GM12878 (cell line): ENCODE measurements at regions not wholly inside any gene's neighbourhood (a gene's known extent, or its start where the extent isn't known, plus 50 kb on each side); places are given as distances from the start of the nearest gene placed in this dataset.

ENCODE experiments used
- ATAC-seq: fragments of 200-7000 bp; cut with Tn5 transposase; 3 replicates; pipeline ENCODE4 v1.9.1; 2020; ENCODE audit warnings: mild to moderate bottlenecking, moderate library complexity
- BruUV-seq: library from RNA; stranded (reverse); fragments of 400-500 nt; replicated peaks from 2 replicates; lab custom pipeline; 2021; lab: Mats Ljungman, UMichigan
- CTCF ChIA-PET: fragments of 300-600 bp; sonication (Branson Sonifier 250); formaldehyde crosslinking; extraction: SDS; loops from one replicate; lab custom pipeline; 2021; ENCODE audit warnings: inconsistent platforms; lab: Yijun Ruan, JAX
- POLR2A ChIA-PET: fragments of 350-600 bp; formaldehyde crosslinking; extraction: SDS; loops from one replicate; lab custom pipeline; 2021; ENCODE audit warnings: inconsistent platforms; lab: Charles Lee
- RAD21 ChIA-PET: fragments of 300-600 bp; sonication (Branson Sonifier 250); formaldehyde crosslinking; loops from one replicate; lab custom pipeline; 2023; ENCODE audit warnings: antibody characterized with exemption; ENCODE audit not compliant: unreplicated experiment; lab: Charles Lee
- SMC1A ChIA-PET: fragments of 300-600 bp; sonication (Branson Sonifier 250); formaldehyde crosslinking; loops from one replicate; lab custom pipeline; 2023; ENCODE audit not compliant: unreplicated experiment, uncharacterized antibody; lab: Charles Lee
- DNase-seq: peaks from one replicate; pipeline ENCODE4 v3.0.0-alpha.2; 2011; ENCODE audit warnings: low read depth, low spot score
- FAIRE-seq: peaks from 3 replicates; lab custom pipeline; 2011; peaks lifted over from hg19 to GRCh38; lab: Jason Lieb, UNC
- H2AFZ ChIP-seq: 2 replicates; pipeline ENCODE4 v1.6.0; 2011; ENCODE audit warnings: low read depth, low read length, control low read depth; ENCODE audit not compliant: control insufficient read depth
- H3K27ac ChIP-seq: 2 replicates; pipeline ENCODE4 v1.5.1; 2011; ENCODE audit warnings: control low read depth; ENCODE audit not compliant: control insufficient read depth, insufficient read depth
- H3K27me3 ChIP-seq, 2 experiments: replicated peaks in 1 of 2; 2 replicates each; pipeline versions ENCODE4 v1.6.0 to v1.6.1; 2011; ENCODE audit warnings: low read length in 1 of 2; ENCODE audit not compliant: control insufficient read depth in 2 of 2, insufficient read depth in 2 of 2
- H3K36me3 ChIP-seq, 2 experiments: 2 replicates each; pipeline ENCODE4 v1.5.1; 2011; ENCODE audit warnings: low read length in 1 of 2; ENCODE audit not compliant: control insufficient read depth in 2 of 2, insufficient read depth in 2 of 2
- H3K4me1 ChIP-seq: 2 replicates; pipeline ENCODE4 v1.6.1; 2011; ENCODE audit warnings: mild to moderate bottlenecking, low read length, moderate library complexity, mixed read lengths; ENCODE audit not compliant: control insufficient read depth, insufficient read depth
- H3K4me2 ChIP-seq: 2 replicates; pipeline ENCODE4 v1.6.0; 2011; ENCODE audit warnings: control low read depth; ENCODE audit not compliant: control insufficient read depth, insufficient read depth
- H3K4me3 ChIP-seq: fragments of 200-600 bp; sonication (generic); 2 replicates; pipeline ENCODE4 v1.5.1; 2016
- H3K79me2 ChIP-seq: 2 replicates; pipeline ENCODE4 v1.6.0; 2011; ENCODE audit warnings: low read length; ENCODE audit not compliant: control insufficient read depth, insufficient read depth
- H3K9ac ChIP-seq: 2 replicates; pipeline ENCODE4 v1.8.0; 2011; ENCODE audit warnings: low read length, control low read depth, mixed read lengths; ENCODE audit not compliant: control insufficient read depth, insufficient read depth
- H3K9me3 ChIP-seq: replicated peaks from 3 replicates; pipeline ENCODE4 v1.5.1; 2011; ENCODE audit warnings: mild to moderate bottlenecking, low read length; ENCODE audit not compliant: control insufficient read depth, insufficient read depth
- H4K20me1 ChIP-seq: 2 replicates; pipeline ENCODE4 v1.6.0; 2011; ENCODE audit not compliant: control insufficient read depth, insufficient read depth
- CEBPB ChIP-seq, 2 experiments: fragments of 150-350 bp in 1 of 2; IDR thresholded peaks; 2 replicates each; pipeline ENCODE4 v1.6.1; 2012 to 2014; ENCODE audit warnings: low read depth in 2 of 2, low read length in 2 of 2, borderline replicate concordance in 1 of 2, inconsistent platforms in 1 of 2
- CHD2 ChIP-seq: IDR thresholded peaks from 2 replicates; pipeline ENCODE4 v1.6.1; 2011; ENCODE audit warnings: low read depth, low read length, improper control_type of control experiment, borderline replicate concordance
- EZH2 ChIP-seq: IDR thresholded peaks from 2 replicates; pipeline ENCODE4 v1.6.1; 2012; ENCODE audit warnings: low read depth, mild to moderate bottlenecking, control low read depth, inconsistent platforms, low read length, borderline replicate concordance; ENCODE audit not compliant: control insufficient read depth
- HDAC2 ChIP-seq: fragments of 200-600 bp; sonication (generic); IDR thresholded peaks from 2 replicates; pipeline ENCODE4 v1.6.1; 2017
- HDGF ChIP-seq: fragments of 450-650 bp; IDR thresholded peaks from 2 replicates; pipeline ENCODE4 v1.6.1; 2016; ENCODE audit warnings: antibody characterized with exemption
- RAD21 ChIP-seq: IDR thresholded peaks from 2 replicates; pipeline ENCODE4 v1.6.1; 2011; ENCODE audit warnings: mild to moderate bottlenecking, low read depth, low read length, moderate library complexity; ENCODE audit not compliant: insufficient read depth
- RB1 ChIP-seq: fragments of 450-650 bp; formaldehyde crosslinking; IDR thresholded peaks from 2 replicates; pipeline ENCODE4 v1.6.1; 2017; ENCODE audit warnings: mild to moderate bottlenecking, borderline replicate concordance
- WGBS: methylation state at CpG from one replicate; pipeline ENCODE4 v1.1.6; 2016; ENCODE audit warnings: low lambda C conversion rate; ENCODE audit not compliant: insufficient replicate concordance, insufficient coverage; ENCODE audit errors: missing lambda C conversion rate; 5-methylcytosine and 5-hydroxymethylcytosine counted together
- in situ Hi-C: fragments of 300-500 bp; cut with MboI; formaldehyde crosslinking; loops from 9 replicates; pipeline ENCODE4 v1.14.3; 2018; ENCODE audit warnings: mixed read lengths
- intact Hi-C: fragments of 100-400 bp; cut with micrococcal nuclease; formaldehyde crosslinking; loops from one replicate; pipeline ENCODE4 v1.14.2; 2022; ENCODE audit not compliant: unreplicated experiment
- TF ChIP-seq, protein P1 (sequence below): fragments of 450-650 bp; IDR thresholded peaks from 2 replicates; pipeline ENCODE4 v1.6.1; 2017; ENCODE audit warnings: mild to moderate bottlenecking, moderate library complexity
- TF ChIP-seq, protein P2 (sequence below): IDR thresholded peaks from 2 replicates; pipeline ENCODE4 v1.6.1; 2011; ENCODE audit warnings: mild to moderate bottlenecking, low read depth, low read length, moderate library complexity; ENCODE audit not compliant: insufficient replicate concordance
- TF ChIP-seq, protein P3 (sequence below): IDR thresholded peaks from 2 replicates; pipeline ENCODE4 v1.6.1; 2011; ENCODE audit warnings: low read depth, mild to moderate bottlenecking, low read length, moderate library complexity, borderline replicate concordance; ENCODE audit errors: extremely low read depth
- TF ChIP-seq, protein P4 (sequence below): fragments of 450-650 bp; formaldehyde crosslinking; IDR thresholded peaks from 2 replicates; pipeline ENCODE4 v1.4.0; 2020; ENCODE audit warnings: mild to moderate bottlenecking, moderate library complexity

DNA sequence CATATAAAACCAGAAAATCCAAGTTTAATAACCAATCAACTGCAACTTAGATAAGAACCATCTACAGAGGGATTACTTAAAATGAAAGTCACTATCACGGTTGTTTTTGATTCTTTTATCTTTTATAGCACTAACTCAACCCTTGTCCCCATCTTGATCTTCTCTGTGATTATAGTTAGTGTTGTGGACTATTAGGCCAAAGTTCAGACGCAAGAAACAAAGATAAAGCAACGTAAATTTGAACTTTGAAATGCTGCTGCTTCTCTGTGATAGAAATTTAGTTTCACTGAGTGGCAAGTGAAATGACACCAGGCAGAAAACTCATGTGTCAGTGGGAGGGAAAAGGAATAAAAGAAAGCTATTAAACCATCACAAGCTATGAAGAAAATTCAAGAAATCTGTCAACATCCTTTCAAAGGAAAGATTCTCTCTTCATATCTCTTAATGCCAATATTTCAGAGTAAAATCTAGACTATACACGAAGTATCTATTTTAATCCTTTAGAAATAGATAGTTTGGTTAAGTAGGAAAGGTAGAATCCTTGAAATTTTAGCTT is 71.8 kb upstream of the MALRD1 start (continued):
- TF ChIP-seq CHD2 (no peak), CEBPB (IDR thresholded peaks at IDR 0.05; ENCODE audit: borderline replicate concordance in 1 of 2, low read depth in 2 of 2, low read length in 2 of 2) (no peak), HDGF (no peak), HDAC2 (no peak)
- TF ChIP-seq, protein P1, sequence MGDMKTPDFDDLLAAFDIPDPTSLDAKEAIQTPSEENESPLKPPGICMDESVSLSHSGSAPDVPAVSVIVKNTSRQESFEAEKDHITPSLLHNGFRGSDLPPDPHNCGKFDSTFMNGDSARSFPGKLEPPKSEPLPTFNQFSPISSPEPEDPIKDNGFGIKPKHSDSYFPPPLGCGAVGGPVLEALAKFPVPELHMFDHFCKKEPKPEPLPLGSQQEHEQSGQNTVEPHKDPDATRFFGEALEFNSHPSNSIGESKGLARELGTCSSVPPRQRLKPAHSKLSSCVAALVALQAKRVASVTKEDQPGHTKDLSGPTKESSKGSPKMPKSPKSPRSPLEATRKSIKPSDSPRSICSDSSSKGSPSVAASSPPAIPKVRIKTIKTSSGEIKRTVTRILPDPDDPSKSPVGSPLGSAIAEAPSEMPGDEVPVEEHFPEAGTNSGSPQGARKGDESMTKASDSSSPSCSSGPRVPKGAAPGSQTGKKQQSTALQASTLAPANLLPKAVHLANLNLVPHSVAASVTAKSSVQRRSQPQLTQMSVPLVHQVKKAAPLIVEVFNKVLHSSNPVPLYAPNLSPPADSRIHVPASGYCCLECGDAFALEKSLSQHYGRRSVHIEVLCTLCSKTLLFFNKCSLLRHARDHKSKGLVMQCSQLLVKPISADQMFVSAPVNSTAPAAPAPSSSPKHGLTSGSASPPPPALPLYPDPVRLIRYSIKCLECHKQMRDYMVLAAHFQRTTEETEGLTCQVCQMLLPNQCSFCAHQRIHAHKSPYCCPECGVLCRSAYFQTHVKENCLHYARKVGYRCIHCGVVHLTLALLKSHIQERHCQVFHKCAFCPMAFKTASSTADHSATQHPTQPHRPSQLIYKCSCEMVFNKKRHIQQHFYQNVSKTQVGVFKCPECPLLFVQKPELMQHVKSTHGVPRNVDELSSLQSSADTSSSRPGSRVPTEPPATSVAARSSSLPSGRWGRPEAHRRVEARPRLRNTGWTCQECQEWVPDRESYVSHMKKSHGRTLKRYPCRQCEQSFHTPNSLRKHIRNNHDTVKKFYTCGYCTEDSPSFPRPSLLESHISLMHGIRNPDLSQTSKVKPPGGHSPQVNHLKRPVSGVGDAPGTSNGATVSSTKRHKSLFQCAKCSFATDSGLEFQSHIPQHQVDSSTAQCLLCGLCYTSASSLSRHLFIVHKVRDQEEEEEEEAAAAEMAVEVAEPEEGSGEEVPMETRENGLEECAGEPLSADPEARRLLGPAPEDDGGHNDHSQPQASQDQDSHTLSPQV = no peak
- TF ChIP-seq, all 136 proteins: peak for 0

DNA sequence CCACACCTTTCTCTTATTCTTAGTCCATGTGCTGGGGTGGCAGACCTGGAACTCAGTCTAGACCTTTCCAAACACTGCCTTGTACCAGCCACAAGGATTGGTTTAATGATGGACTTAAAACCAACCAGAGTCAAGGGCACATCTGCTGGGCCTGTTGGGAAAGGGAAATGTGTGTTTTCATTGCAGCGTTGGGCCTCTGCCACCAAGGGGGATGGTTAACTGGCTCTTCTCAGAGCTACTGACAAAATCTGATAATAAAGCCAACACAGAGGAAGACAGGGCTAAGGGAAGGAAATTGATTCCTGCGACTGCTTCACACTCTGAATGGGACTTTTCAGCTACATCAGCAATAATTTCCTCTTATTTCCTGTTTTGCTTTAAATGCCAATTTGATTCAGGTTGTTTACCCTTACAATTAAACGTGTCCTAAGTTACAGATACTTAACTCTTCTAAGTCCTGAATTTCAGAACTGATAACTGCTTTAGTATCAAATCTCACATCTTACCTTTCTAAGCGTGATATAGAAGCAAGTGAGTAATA is 68.4 kb upstream of the MALRD1 start:
- FAIRE-seq (no peak), DNase-seq (no peak), ATAC-seq (no peak)
- H3K9me3 ChIP-seq = no peaks in the 10 kb centered on the region
- in situ Hi-C loops (no loop called here), intact Hi-C loops (no loop called here)
- WGBS = 8% methylated on average over 4 of the region's 4 CpGs
- SMC1A ChIA-PET = no interaction called here
- no peak overlapping the region for H3K27ac ChIP-seq
- no peak overlapping the region for H2AFZ ChIP-seq
- no peaks in the 10 kb centered on the region for H4K20me1 ChIP-seq
- POLR2A ChIA-PET = interaction anchor here (0.5 kb wide), 1 partner anchor 613 kb away, joined by 4 read pairs; no protein-coding TSS in a partner anchor
- H3K9ac ChIP-seq = no peak overlapping the region
- H3K27me3 ChIP-seq = no peaks in the 10 kb centered on the region
- no peak overlapping the region for H3K4me2 ChIP-seq
- no peak overlapping the region for H3K4me3 ChIP-seq
- no peaks in the 10 kb centered on the region for H3K79me2 ChIP-seq
- no peaks in the 10 kb centered on the region for H3K36me3 ChIP-seq
- no TSS peak for BruUV-seq
- RAD21 ChIA-PET = no interaction called here
- no peaks in the 10 kb centered on the region for H3K4me1 ChIP-seq
- CTCF ChIA-PET = interaction anchor here (1.3 kb wide), 1 partner anchor 186 kb away, joined by 3 read pairs; no protein-coding TSS in a partner anchor
- TF ChIP-seq, protein P2, sequence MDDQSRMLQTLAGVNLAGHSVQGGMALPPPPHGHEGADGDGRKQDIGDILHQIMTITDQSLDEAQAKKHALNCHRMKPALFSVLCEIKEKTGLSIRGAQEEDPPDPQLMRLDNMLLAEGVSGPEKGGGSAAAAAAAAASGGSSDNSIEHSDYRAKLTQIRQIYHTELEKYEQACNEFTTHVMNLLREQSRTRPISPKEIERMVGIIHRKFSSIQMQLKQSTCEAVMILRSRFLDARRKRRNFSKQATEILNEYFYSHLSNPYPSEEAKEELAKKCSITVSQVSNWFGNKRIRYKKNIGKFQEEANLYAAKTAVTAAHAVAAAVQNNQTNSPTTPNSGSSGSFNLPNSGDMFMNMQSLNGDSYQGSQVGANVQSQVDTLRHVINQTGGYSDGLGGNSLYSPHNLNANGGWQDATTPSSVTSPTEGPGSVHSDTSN = no peak
- TF ChIP-seq, protein P3, sequence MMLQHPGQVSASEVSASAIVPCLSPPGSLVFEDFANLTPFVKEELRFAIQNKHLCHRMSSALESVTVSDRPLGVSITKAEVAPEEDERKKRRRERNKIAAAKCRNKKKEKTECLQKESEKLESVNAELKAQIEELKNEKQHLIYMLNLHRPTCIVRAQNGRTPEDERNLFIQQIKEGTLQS = no peak
- TF ChIP-seq RB1 = no peak
- TF ChIP-seq, protein P4, sequence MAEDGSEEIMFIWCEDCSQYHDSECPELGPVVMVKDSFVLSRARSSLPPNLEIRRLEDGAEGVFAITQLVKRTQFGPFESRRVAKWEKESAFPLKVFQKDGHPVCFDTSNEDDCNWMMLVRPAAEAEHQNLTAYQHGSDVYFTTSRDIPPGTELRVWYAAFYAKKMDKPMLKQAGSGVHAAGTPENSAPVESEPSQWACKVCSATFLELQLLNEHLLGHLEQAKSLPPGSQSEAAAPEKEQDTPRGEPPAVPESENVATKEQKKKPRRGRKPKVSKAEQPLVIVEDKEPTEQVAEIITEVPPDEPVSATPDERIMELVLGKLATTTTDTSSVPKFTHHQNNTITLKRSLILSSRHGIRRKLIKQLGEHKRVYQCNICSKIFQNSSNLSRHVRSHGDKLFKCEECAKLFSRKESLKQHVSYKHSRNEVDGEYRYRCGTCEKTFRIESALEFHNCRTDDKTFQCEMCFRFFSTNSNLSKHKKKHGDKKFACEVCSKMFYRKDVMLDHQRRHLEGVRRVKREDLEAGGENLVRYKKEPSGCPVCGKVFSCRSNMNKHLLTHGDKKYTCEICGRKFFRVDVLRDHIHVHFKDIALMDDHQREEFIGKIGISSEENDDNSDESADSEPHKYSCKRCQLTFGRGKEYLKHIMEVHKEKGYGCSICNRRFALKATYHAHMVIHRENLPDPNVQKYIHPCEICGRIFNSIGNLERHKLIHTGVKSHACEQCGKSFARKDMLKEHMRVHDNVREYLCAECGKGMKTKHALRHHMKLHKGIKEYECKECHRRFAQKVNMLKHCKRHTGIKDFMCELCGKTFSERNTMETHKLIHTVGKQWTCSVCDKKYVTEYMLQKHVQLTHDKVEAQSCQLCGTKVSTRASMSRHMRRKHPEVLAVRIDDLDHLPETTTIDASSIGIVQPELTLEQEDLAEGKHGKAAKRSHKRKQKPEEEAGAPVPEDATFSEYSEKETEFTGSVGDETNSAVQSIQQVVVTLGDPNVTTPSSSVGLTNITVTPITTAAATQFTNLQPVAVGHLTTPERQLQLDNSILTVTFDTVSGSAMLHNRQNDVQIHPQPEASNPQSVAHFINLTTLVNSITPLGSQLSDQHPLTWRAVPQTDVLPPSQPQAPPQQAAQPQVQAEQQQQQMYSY (CRISPR knock-in tag) = no peak
- no peak for TF ChIP-seq EZH2
- no peak for TF ChIP-seq RAD21
